ENCODE measurements at regions not wholly inside any gene's neighbourhood (a gene's known extent, or its start where the extent isn't known, plus 50 kb on each side); places are given as distances from the start of the nearest gene placed in this dataset.

GRCh38 chr2:118246079-118246478 lies 157.8 kb downstream of the INSIG2 start:
- no peak overlapping the region for H3K4me2 ChIP-seq
- TF ChIP-seq EZH2 (IDR thresholded peaks at IDR 0.05) (no peak), CTCF (IDR thresholded peaks at IDR 0.05) (no peak), EZH2phosphoT487 (IDR thresholded peaks at IDR 0.05) (no peak)
- H3K9me3 Mint-ChIP-seq: no peaks in the 10 kb centered on the region
- no peak for DNase-seq (ENCODE audit: low spot score)
- H3K79me2 ChIP-seq (ENCODE audit: low read depth): no peaks in the 10 kb centered on the region
- no peak overlapping the region for H3K4me3 Mint-ChIP-seq
- no peak overlapping the region for H3K27ac Mint-ChIP-seq
- H3K36me3 ChIP-seq: no peaks in the 10 kb centered on the region
- no peak overlapping the region for H3K9ac ChIP-seq
- no peak overlapping the region for H3K27ac ChIP-seq
- H3K36me3 Mint-ChIP-seq: no peaks in the 10 kb centered on the region
- H2AFZ ChIP-seq (replicated peaks): no peak overlapping the region
- no peaks in the 10 kb centered on the region for H4K20me1 ChIP-seq (ENCODE audit: low read depth)
- peaks cover 41% of the 10 kb centered on the region for H3K4me1 Mint-ChIP-seq
- no peaks in the 10 kb centered on the region for H3K27me3 ChIP-seq
- H3K9me3 ChIP-seq (ENCODE audit: low read depth): no peaks in the 10 kb centered on the region
- no peak overlapping the region for H3K4me3 ChIP-seq
- no peaks in the 10 kb centered on the region for H3K27me3 Mint-ChIP-seq (ENCODE audit: insufficient read depth, low read depth)
- H3K4me1 ChIP-seq: peaks cover 15% of the 10 kb centered on the region
- no peaks in the 10 kb centered on the region for H3F3A ChIP-seq (ENCODE audit: low read depth)

GRCh38 chr2:118244686-118245085 lies 156.4 kb downstream of the INSIG2 start:
- H3K27ac Mint-ChIP-seq: no peak overlapping the region
- Histone ChIP-seq H3K36me3 (no peaks in the 10 kb centered on the region), H3K79me2 (ENCODE audit: low read depth) (no peaks in the 10 kb centered on the region)

GRCh38 chr2:118243031-118243430 lies 154.8 kb downstream of the INSIG2 start:
- no peak overlapping the region for H3K27ac Mint-ChIP-seq
- H4K20me1 ChIP-seq (ENCODE audit: low read depth): no peaks in the 10 kb centered on the region
- no peaks in the 10 kb centered on the region for H3K9me3 ChIP-seq (ENCODE audit: low read depth)
- H3K27me3 Mint-ChIP-seq (ENCODE audit: insufficient read depth, low read depth): peaks cover under 1% of the 10 kb centered on the region
- no peaks in the 10 kb centered on the region for H3K27me3 ChIP-seq
- no peak overlapping the region for H3K4me3 Mint-ChIP-seq
- H3K4me1 Mint-ChIP-seq: peaks cover 12% of the 10 kb centered on the region
- no peaks in the 10 kb centered on the region for H3F3A ChIP-seq (ENCODE audit: low read depth)
- no peak overlapping the region for H2AFZ ChIP-seq (replicated peaks)
- no peaks in the 10 kb centered on the region for H3K79me2 ChIP-seq (ENCODE audit: low read depth)
- H3K36me3 Mint-ChIP-seq: peaks cover 4% of the 10 kb centered on the region
- H3K4me1 ChIP-seq: peaks cover under 1% of the 10 kb centered on the region
- TF ChIP-seq EZH2phosphoT487 (IDR thresholded peaks at IDR 0.05) (no peak), EZH2 (IDR thresholded peaks at IDR 0.05) (no peak), CTCF (IDR thresholded peaks at IDR 0.05) (no peak)
- no peak overlapping the region for H3K27ac ChIP-seq
- peaks cover 10% of the 10 kb centered on the region for H3K9me3 Mint-ChIP-seq
- H3K36me3 ChIP-seq: no peaks in the 10 kb centered on the region
- H3K9ac ChIP-seq: no peak overlapping the region
- H3K4me3 ChIP-seq: no peak overlapping the region
- H3K4me2 ChIP-seq: no peak overlapping the region
- DNase-seq (ENCODE audit: low spot score): no peak

More at GRCh38 chr2:118244686-118245085, 156.4 kb downstream of the INSIG2 start:
- H3F3A ChIP-seq (ENCODE audit: low read depth): no peaks in the 10 kb centered on the region
- Mint-ChIP-seq H3K36me3 (no peaks in the 10 kb centered on the region), H3K4me1 (peaks cover 28% of the 10 kb centered on the region), H3K9me3 (peaks cover under 1% of the 10 kb centered on the region), H3K27me3 (ENCODE audit: insufficient read depth, low read depth) (no peaks in the 10 kb centered on the region), H3K4me3 (no peak overlapping the region)
- H3K9me3 ChIP-seq (ENCODE audit: low read depth): no peaks in the 10 kb centered on the region
- no peak overlapping the region for H3K4me3 ChIP-seq
- no peaks in the 10 kb centered on the region for H3K27me3 ChIP-seq
- no peak overlapping the region for H3K27ac ChIP-seq
- no peak overlapping the region for H3K4me2 ChIP-seq
- no peaks in the 10 kb centered on the region for H4K20me1 ChIP-seq (ENCODE audit: low read depth)
- H2AFZ ChIP-seq (replicated peaks): no peak overlapping the region
- peaks cover 13% of the 10 kb centered on the region for H3K4me1 ChIP-seq
- TF ChIP-seq EZH2phosphoT487 (IDR thresholded peaks at IDR 0.05) (no peak), EZH2 (IDR thresholded peaks at IDR 0.05) (no peak), CTCF (IDR thresholded peaks at IDR 0.05) (no peak)
- no peak overlapping the region for H3K9ac ChIP-seq
- no peak for DNase-seq (ENCODE audit: low spot score)

Data from neural progenitor cell (in vitro differentiated cells).